PC-3 (cell line): ENCODE measurements at regions not wholly inside any gene's neighbourhood (a gene's known extent, or its start where the extent isn't known, plus 50 kb on each side); places are given as distances from the start of the nearest gene placed in this dataset.
"Not testable (repeated sequence)": the region's sequence is repeated elsewhere in the genome, so short reads cannot be mapped to it uniquely, and the experiment has no call there.

Source experiments
- ATAC-seq: fragments of 200-7000 bp; cut with Tn5 transposase; 2 replicates; pipeline ENCODE4 v1.9.1; 2020; ENCODE audit warnings: mild to moderate bottlenecking, moderate library complexity
- BruUV-seq: library from RNA; stranded (reverse); fragments of 400-500 nt; replicated peaks from 2 replicates; lab custom pipeline; 2021; lab: Mats Ljungman, UMichigan
- CTCF ChIA-PET: fragments of 300-600 bp; sonication (Branson Sonifier 250); formaldehyde crosslinking; loops from one replicate; lab custom pipeline; 2022; ENCODE audit warnings: antibody characterized with exemption; lab: Charles Lee
- POLR2A ChIA-PET: fragments of 300-600 bp; sonication (Branson Sonifier 250); formaldehyde crosslinking; loops from one replicate; lab custom pipeline; 2022; ENCODE audit warnings: antibody characterized with exemption; ENCODE audit not compliant: unreplicated experiment; lab: Charles Lee
- DNase-seq: peaks from one replicate; pipeline ENCODE4 v3.0.0-alpha.2; 2015
- H2AFZ ChIP-seq: fragments of 300-600 bp; sonication (generic); 2 replicates; pipeline ENCODE4 v1.6.0; 2016; ENCODE audit warnings: antibody characterized with exemption, low read length
- H3F3A ChIP-seq: fragments of 300-600 bp; sonication (generic); one replicate; pipeline ENCODE4 v1.6.0; 2017; ENCODE audit warnings: antibody characterized with exemption, low read length, control low read depth, mild to moderate bottlenecking; ENCODE audit not compliant: unreplicated experiment
- H3K27ac ChIP-seq: fragments of 300-600 bp; sonication (generic); 2 replicates; pipeline ENCODE4 v1.5.1; 2016; ENCODE audit warnings: mild to moderate bottlenecking, low read length
- H3K27me3 ChIP-seq: fragments of 300-600 bp; sonication (generic); 2 replicates; pipeline ENCODE4 v1.6.1; 2016; ENCODE audit warnings: low read length, mixed read lengths
- H3K36me3 ChIP-seq: fragments of 300-600 bp; sonication (generic); 2 replicates; pipeline ENCODE4 v1.6.1; 2016; ENCODE audit warnings: low read depth, mixed run types, low read length, mixed read lengths
- H3K4me1 ChIP-seq: fragments of 300-600 bp; sonication (generic); 2 replicates; pipeline ENCODE4 v1.5.1; 2016; ENCODE audit warnings: low read length; ENCODE audit not compliant: insufficient read depth
- H3K4me2 ChIP-seq: fragments of 300-600 bp; sonication (generic); 2 replicates; pipeline ENCODE4 v1.6.0; 2016; ENCODE audit warnings: low read length
- H3K4me3 ChIP-seq: fragments of 300-600 bp; sonication (generic); 2 replicates; pipeline ENCODE4 v1.5.1; 2016; ENCODE audit warnings: mild to moderate bottlenecking, low read length, mixed read lengths
- H3K79me2 ChIP-seq: fragments of 300-600 bp; sonication (generic); 2 replicates; pipeline ENCODE4 v1.6.1; 2017; ENCODE audit warnings: low read length, mixed read lengths
- H3K9ac ChIP-seq: fragments of 300-600 bp; sonication (generic); 2 replicates; pipeline ENCODE4 v1.6.0; 2016; ENCODE audit warnings: mild to moderate bottlenecking, low read length
- H3K9me2 ChIP-seq: fragments of 300-600 bp; sonication (generic); replicated peaks from 2 replicates; pipeline ENCODE4 v1.6.1; 2016; ENCODE audit warnings: mixed run types, low read length, mixed read lengths
- H3K9me3 ChIP-seq: fragments of 300-600 bp; sonication (generic); 2 replicates; pipeline ENCODE4 v1.6.1; 2016; ENCODE audit warnings: low read length, mixed read lengths
- H4K20me1 ChIP-seq: fragments of 300-600 bp; sonication (generic); 2 replicates; pipeline ENCODE4 v1.6.1; 2016; ENCODE audit warnings: low read length, mixed read lengths
- EZH2 ChIP-seq: fragments of 300-600 bp; sonication (generic); IDR thresholded peaks from one replicate; pipeline ENCODE4 v1.6.1; 2017; ENCODE audit warnings: antibody characterized with exemption, mild to moderate bottlenecking, low read length; ENCODE audit not compliant: unreplicated experiment
- EZH2phosphoT487 ChIP-seq: fragments of 300-600 bp; sonication (generic); IDR thresholded peaks from 2 replicates; pipeline ENCODE4 v1.6.1; 2018; ENCODE audit warnings: mild to moderate bottlenecking, antibody characterized with exemption, low read length, borderline replicate concordance
- intact Hi-C: fragments of 100-400 bp; cut with micrococcal nuclease; formaldehyde crosslinking; loops from 2 replicates; pipeline ENCODE4 v1.9.0; 2023
- TF ChIP-seq, protein P1 (sequence below): fragments of 300-600 bp; sonication (generic); conservative IDR thresholded peaks from 2 replicates; pipeline ENCODE4 v1.5.1; 2017; ENCODE audit warnings: antibody characterized with exemption, low read depth, mild to moderate bottlenecking, low read length

DNA sequence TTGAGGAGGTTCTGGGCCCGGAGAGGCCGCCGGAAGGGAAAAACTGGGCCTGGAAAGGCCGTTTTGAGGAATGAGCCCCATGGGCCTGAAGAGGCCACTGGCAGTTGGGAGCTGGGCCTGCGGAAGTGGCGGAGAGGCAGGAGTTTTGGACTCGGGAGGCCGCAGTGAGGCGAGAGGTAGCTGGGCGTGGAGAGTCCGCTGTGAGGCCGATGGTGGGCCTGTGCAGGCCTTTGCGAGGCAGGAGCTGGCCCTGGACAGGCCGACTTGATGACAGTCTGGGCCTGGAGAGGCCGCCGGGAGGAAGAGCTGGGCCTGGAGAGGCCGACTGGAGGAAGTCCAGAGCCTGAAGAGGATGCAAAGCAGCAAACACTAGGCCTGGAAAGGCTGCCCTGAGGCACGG is 259.0 kb upstream of the NUPR2 start:
- intact Hi-C loops = no loop called here
- Histone ChIP-seq H3F3A (no peaks in the 10 kb centered on the region), H4K20me1 (no peaks in the 10 kb centered on the region), H3K4me2 (no peak overlapping the region), H3K9me2 (no peaks in the 10 kb centered on the region), H3K4me3 (no peak overlapping the region), H3K9ac (no peak overlapping the region), H2AFZ (no peak overlapping the region), H3K27ac (no peak overlapping the region), H3K79me2 (no peaks in the 10 kb centered on the region), H3K9me3 (no peaks in the 10 kb centered on the region), H3K27me3 (no peaks in the 10 kb centered on the region), H3K4me1 (no peaks in the 10 kb centered on the region), H3K36me3 (no peaks in the 10 kb centered on the region)
- BruUV-seq = no TSS peak
- no peak for ATAC-seq
- POLR2A ChIA-PET = no interaction called here
- TF ChIP-seq EZH2phosphoT487 (no peak), EZH2 (no peak)
- TF ChIP-seq, protein P1, sequence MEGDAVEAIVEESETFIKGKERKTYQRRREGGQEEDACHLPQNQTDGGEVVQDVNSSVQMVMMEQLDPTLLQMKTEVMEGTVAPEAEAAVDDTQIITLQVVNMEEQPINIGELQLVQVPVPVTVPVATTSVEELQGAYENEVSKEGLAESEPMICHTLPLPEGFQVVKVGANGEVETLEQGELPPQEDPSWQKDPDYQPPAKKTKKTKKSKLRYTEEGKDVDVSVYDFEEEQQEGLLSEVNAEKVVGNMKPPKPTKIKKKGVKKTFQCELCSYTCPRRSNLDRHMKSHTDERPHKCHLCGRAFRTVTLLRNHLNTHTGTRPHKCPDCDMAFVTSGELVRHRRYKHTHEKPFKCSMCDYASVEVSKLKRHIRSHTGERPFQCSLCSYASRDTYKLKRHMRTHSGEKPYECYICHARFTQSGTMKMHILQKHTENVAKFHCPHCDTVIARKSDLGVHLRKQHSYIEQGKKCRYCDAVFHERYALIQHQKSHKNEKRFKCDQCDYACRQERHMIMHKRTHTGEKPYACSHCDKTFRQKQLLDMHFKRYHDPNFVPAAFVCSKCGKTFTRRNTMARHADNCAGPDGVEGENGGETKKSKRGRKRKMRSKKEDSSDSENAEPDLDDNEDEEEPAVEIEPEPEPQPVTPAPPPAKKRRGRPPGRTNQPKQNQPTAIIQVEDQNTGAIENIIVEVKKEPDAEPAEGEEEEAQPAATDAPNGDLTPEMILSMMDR = no peak
- CTCF ChIA-PET = no interaction called here
- DNase-seq = no peak

DNA sequence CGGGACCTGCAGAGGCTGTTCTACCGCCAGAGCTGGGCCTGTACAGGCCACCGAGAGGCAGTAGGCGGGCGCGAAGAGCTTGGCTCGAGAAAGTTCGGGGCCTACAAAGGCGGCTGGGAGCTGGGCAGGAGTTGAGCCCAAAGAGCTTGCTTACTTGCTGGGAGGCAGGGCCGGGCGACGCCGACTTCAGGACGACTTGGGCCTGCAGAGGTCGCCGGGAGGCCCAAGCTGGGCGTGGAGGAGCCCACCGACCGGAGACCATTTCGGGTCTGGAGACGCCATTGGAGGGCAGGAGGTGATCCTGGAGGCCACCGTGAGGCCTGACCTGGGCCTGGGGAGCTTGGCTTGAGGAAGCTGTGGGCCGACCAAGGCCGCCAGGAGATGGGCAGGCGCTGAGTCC is 258.4 kb upstream of the NUPR2 start:
- H3K9me2 ChIP-seq, H3K4me2 ChIP-seq, H3K36me3 ChIP-seq, DNase-seq, CTCF ChIA-PET, H3K79me2 ChIP-seq, H3F3A ChIP-seq, H2AFZ ChIP-seq, POLR2A ChIA-PET, intact Hi-C loops, H3K27me3 ChIP-seq, H3K4me1 ChIP-seq, H3K4me3 ChIP-seq, H3K9me3 ChIP-seq, ATAC-seq, H3K9ac ChIP-seq, H4K20me1 ChIP-seq, BruUV-seq, H3K27ac ChIP-seq: not testable (repeated sequence)

DNA sequence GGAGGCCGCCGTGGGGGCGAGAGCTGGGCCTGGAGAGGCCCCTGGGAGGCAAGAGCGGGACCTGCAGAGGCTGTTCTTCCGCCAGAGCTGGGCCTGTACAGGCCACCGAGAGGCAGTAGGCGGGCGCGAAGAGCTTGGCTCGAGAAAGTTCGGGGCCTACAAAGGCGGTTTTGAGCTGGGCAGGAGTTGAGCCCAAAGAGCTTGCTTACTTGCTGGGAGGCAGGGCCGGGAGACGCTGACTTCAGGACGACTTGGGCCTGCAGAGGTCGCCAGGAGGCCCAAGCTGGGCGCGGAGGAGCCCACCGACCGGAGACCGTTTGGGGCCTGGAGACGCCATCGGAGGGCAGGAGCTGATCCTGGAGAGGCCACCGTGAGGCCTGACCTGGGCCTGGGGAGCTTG is 257.1 kb upstream of the NUPR2 start:
- H3K27me3 ChIP-seq, H3K9ac ChIP-seq, H3K79me2 ChIP-seq, H3K9me3 ChIP-seq, H3K9me2 ChIP-seq, POLR2A ChIA-PET, H3K27ac ChIP-seq, H4K20me1 ChIP-seq, DNase-seq, H3K4me1 ChIP-seq, CTCF ChIA-PET, BruUV-seq, H3K36me3 ChIP-seq, H2AFZ ChIP-seq, intact Hi-C loops, H3K4me3 ChIP-seq, H3K4me2 ChIP-seq, H3F3A ChIP-seq, ATAC-seq: not testable (repeated sequence)

DNA sequence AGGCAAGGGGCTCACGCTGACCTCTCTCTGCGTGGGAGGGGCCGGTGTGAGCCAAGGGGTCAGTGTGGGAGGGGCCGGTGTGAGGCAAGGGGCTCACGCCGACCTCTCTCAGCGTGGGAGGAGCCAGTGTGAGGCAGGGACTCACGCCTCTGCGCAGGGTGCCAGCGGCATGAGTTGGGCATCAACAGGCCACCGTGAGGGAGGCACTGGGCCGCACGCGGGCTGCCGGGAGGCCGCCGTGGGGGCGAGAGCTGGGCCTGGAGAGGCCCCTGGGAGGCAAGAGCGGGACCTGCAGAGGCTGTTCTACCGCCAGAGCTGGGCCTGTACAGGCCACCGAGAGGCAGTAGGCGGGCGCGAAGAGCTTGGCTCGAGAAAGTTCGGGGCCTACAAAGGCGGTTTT is 255.6 kb upstream of the NUPR2 start:
- H3K9me3 ChIP-seq, ATAC-seq, H3K9me2 ChIP-seq, H3K4me1 ChIP-seq, BruUV-seq, DNase-seq, POLR2A ChIA-PET, H4K20me1 ChIP-seq, CTCF ChIA-PET, H3K4me2 ChIP-seq, H3K79me2 ChIP-seq, H3K4me3 ChIP-seq, H3K9ac ChIP-seq, H3K36me3 ChIP-seq, H3K27me3 ChIP-seq, H2AFZ ChIP-seq, H3F3A ChIP-seq, H3K27ac ChIP-seq, intact Hi-C loops: not testable (repeated sequence)

DNA sequence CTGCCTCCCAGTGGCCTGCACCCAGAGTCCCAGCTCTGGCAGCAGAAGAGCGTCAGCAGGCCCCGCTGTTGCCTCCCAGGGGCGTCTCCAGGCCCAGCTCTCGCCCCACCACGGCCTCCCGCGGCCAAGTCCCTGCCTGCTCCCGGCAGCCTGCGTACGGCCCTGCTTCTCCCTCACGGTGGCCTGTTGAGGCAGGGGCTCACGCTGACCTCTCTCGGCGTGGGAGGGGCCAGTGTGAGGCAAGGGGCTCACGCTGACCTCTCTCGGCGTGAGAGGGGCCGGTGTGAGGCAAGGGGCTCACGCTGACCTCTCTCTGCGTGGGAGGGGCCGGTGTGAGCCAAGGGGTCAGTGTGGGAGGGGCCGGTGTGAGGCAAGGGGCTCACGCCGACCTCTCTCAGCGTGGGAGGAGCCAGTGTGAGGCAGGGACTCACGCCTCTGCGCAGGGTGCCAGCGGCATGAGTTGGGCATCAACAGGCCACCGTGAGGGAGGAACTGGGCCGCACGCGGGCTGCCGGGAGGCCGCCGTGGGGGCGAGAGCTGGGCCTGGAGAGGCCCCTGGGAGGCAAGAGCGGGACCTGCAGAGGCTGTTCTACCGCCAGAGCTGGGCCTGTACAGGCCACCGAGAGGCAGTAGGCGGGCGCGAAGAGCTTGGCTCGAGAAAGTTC is 254.1 kb upstream of the NUPR2 start:
- H3K79me2 ChIP-seq, BruUV-seq, H4K20me1 ChIP-seq, H3K9ac ChIP-seq, H3K4me3 ChIP-seq, CTCF ChIA-PET, intact Hi-C loops, H3K36me3 ChIP-seq, H3K9me3 ChIP-seq, DNase-seq, H3K27ac ChIP-seq, ATAC-seq, POLR2A ChIA-PET, H3K27me3 ChIP-seq, H3K4me2 ChIP-seq, H2AFZ ChIP-seq, H3K9me2 ChIP-seq, H3K4me1 ChIP-seq, H3F3A ChIP-seq: not testable (repeated sequence)

DNA sequence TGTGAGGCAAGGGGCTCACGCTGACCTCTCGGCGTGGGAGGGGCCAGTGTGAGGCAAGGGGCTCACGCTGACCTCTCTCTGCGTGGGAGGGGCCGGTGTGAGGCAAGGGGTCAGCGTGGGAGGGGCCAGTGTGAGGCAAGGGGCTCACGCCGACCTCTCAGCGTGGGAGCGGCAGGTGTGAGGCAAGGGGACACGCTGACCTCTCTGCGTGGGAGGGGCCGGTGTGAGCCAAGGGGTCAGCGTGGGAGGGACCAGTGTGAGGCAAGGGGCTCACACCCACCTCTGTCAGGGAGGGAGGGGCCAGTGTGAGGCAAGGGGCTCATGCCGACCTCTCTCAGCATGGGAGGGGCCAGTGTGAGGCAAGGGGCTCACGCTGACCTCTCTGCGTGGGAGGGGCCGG is 251.7 kb upstream of the NUPR2 start:
- POLR2A ChIA-PET, H3K4me2 ChIP-seq, H2AFZ ChIP-seq, H4K20me1 ChIP-seq, H3F3A ChIP-seq, H3K27ac ChIP-seq, H3K79me2 ChIP-seq, H3K4me3 ChIP-seq, H3K9me2 ChIP-seq, BruUV-seq, intact Hi-C loops, H3K27me3 ChIP-seq, H3K9me3 ChIP-seq, CTCF ChIA-PET, H3K4me1 ChIP-seq, ATAC-seq, DNase-seq, H3K36me3 ChIP-seq, H3K9ac ChIP-seq: not testable (repeated sequence)
